HG02642 (cell line): ENCODE measurements at regions not wholly inside any gene's neighbourhood (a gene's known extent, or its start where the extent isn't known, plus 50 kb on each side); places are given as distances from the start of the nearest gene placed in this dataset.
"Not testable (repeated sequence)": the region's sequence is repeated elsewhere in the genome, so short reads cannot be mapped to it uniquely, and the experiment has no call there.

Experiments
- ATAC-seq: cut with Tn5 transposase; IDR thresholded peaks from one replicate; pipeline ENCODE4 v1.9.1; 2021; ENCODE audit warnings: mild to moderate bottlenecking; ENCODE audit not compliant: unreplicated experiment, poor library complexity

GRCh38 chr6:85287654-85288053 is 162.2 kb upstream of the NT5E start:
- ATAC-seq, result no peak

DNA sequence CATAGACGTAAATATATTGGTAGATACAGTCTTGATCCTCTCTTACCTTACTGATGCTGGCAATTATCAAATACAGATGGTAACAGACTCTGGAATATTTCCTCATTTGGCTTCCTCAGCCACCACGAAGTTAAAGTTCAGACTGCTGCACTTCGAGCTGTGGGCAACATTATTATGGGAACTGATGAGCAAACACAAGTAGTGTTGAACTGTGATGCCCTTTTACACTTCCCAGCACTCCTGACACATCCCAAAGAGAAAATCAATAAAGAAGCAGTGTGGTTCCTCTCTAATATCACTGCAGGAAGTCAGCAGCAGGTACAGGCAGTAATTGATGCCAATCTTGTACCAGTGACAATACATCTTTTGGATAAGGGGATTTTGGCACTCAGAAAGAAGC is 162.7 kb upstream of the NT5E start:
- no peak for ATAC-seq

DNA sequence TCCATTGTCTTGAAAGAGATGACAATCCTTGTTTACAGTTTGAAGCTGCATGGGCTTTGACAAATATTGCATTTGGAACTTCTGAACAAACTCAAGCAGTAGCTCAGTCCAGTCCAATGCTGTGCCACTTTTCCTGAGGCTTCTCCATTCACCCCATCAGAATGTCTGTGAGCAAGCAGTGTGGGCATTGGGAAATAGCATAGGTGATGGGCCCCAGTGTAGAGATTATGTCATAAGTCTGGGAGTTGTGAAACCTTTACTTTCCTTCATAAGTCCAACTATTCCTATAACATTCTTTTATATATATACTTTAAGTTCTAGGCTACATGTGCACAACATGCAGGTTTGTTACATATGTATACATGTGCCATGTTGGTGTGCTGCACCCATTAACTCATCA is 163.4 kb upstream of the NT5E start:
- ATAC-seq, result not testable (repeated sequence)

GRCh38 chr6:85285934-85286333 is 163.9 kb upstream of the NT5E start:
- ATAC-seq, result no peak

- no peak for ATAC-seq
Observed at GRCh38 chr6:85285114-85285513, 164.8 kb upstream of the NT5E start.

GRCh38 chr6:85283436-85283835 is 166.4 kb upstream of the NT5E start:
- ATAC-seq, result no peak

- ATAC-seq, result no peak
Observed at GRCh38 chr6:85278466-85279035, 171.3 kb upstream of the NT5E start.

GRCh38 chr6:85276026-85276425 is 173.9 kb upstream of the NT5E start:
- ATAC-seq, result not testable (repeated sequence)

GRCh38 chr6:85275338-85275985 is 174.4 kb upstream of the NT5E start:
- no peak for ATAC-seq

DNA sequence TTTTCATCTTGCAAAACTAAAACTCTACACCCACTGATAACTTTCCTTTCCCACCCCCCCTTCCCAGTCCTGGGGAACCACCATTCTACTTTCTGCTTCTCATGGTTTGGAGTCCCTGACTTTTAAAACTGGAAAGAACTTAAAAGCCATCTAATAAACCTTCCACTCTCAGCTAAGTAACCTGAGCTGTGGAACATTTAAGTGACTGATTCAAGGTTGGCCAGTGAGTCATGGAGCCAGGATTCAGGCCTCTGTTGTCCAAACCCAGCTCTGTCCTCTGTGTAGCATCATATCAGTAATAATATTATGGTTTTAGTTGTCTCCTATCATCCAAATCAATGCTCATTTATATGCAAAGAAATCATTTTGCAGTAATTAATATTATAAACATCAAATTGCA is 176.0 kb upstream of the NT5E start:
- no peak for ATAC-seq

- no peak for ATAC-seq
Observed at GRCh38 chr6:85273046-85273445, 176.8 kb upstream of the NT5E start.

GRCh38 chr6:85272592-85272991 is 177.3 kb upstream of the NT5E start:
- ATAC-seq, result no peak

DNA sequence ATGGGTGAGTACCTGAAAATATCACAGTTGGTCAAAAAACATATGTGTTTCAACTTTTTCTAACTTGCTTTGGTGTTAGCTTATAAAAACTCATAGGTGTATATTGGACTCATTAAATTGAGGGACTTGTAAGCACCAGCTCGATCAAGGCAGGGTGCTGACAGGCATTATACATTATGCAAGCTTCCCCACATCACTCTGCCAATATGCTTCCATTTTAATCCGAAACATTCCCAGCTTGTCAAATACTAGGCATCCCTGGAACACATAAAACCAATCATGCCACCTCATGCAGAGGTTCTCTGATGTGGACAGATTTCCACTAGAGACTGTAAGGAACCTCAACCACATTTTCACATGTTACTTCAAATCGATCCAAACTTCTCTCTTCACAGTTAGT is 187.3 kb upstream of the NT5E start:
- ATAC-seq, result no peak

- ATAC-seq, result no peak
Observed at GRCh38 chr6:85261271-85261670, 188.6 kb upstream of the NT5E start.

GRCh38 chr6:85255661-85256060 is 194.2 kb upstream of the NT5E start:
- no peak for ATAC-seq

- ATAC-seq, result no peak
Observed at GRCh38 chr6:85252552-85252951, 197.3 kb upstream of the NT5E start.

GRCh38 chr6:85252085-85252484 is 197.8 kb upstream of the NT5E start:
- ATAC-seq, result no peak

DNA sequence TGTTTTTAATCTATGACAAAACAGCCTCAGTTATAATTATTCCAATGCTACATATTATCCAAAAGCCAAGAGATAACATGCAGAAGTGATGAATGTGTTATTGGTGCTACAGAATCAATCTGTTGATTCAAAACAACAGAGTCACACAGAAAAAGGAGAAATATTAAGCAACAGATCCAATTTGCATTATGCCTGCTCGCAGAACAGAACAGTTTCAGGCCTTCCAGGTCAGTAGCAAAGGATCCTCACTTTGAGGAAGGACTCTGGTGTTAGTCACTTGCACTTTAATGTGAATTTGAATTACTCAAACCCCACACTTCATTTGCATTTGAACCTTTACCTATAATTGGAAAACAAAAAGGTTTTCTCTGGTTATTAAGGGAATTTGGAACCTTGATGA is 198.6 kb upstream of the NT5E start:
- no peak for ATAC-seq

DNA sequence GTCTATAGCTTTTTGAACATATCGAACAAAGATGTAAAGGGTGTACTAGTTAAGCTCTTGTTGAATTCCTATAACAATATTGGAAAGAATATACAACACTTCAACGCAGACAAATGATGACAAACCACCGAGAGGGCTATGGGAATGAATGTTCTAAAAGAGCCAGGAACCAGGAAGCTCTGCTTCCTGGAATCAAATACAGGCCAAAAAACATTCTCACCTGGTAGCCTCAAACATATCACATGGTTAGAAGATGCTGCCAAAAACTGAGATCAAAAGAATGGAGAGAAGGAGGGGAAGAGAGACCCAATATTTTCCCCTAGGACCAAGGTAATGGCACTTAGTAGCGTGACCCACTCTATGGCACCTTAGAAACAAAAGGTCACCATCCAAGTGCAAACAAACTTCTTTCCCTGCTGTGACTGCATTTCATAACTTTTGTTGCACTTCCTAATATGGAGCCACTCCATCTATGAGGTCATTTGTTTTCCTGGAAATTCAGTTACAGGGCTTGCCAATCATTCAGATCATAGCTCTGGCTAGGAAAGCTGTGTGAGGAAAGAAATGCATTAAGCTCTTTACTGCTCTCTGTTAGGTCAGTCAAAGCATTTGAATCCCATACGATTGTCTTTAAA is 199.2 kb upstream of the NT5E start:
- ATAC-seq, result no peak

- ATAC-seq, result no peak
Observed at GRCh38 chr6:85245004-85245403, 204.9 kb upstream of the NT5E start.

DNA sequence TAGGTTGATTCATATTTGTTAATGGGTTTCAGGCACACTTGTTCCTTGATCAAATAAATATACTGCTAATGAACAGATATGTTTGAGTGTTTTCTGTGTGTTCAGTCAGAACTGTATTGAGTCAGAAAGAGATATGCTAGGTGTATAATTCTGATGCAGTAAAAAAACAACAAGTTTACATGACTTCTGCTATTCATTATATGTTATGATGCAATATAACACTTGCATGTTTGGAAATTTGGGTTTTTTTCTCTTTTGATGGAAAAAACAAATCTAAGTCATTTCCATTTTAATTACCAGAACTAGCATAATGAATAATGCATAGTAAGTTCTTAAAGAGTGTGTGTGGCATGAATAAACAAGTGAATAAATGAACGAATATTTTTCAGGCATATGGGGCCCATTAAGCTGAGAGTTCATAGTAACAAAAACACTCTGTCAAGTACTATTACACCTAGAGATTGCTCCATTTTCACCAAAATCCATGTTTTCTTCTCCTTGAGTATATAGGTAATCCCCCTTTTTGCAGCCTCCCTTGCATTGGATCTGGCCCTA is 208.3 kb upstream of the NT5E start:
- ATAC-seq, result no peak
